HG03135 (cell line): ENCODE measurements at regions not wholly inside any gene's neighbourhood (a gene's known extent, or its start where the extent isn't known, plus 50 kb on each side); places are given as distances from the start of the nearest gene placed in this dataset.

ENCODE experiments used
- ATAC-seq: cut with Tn5 transposase; IDR thresholded peaks from one replicate; pipeline ENCODE4 v1.9.1; 2021; ENCODE audit warnings: mild to moderate bottlenecking, moderate library complexity; ENCODE audit not compliant: unreplicated experiment

DNA sequence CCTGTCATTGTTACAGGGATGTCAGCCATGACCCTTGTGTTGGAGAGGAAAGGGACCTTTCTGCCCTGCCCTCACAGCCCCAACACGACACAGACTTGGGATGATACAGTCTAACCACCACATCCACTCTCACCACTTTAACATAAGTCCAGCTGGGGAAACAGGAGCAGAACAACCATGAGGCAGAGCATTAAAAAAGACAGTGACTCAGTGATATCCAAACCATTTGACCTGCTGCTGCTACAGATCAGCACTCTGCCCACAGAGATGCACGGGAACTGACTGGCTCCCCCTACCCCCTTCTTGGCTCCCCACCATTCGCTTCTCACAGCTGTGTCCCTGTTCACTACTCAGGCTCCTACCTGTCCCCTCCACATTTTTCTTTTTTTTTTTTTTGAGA lies 458.6 kb downstream of the ZNF608 start:
- ATAC-seq: no peak

DNA sequence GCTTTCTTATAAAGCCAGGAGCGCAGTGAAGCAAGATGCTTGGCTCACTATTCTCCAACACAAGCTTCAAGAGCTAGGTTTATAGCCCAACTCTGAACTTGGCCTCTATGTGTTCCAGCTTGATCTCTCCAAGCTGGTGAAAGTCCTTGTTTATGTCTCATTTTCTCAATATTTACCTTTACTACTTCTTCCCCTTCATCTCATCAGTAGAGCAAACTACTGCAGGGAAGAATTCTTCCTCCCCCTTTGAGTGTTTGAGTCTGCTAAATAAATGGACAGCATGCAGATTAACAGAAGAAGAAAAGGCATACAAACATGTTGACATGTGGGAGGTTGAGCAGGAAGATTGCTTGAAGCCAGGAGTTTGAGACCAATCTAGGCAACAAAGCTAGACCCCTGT lies 460.7 kb downstream of the ZNF608 start:
- no peak for ATAC-seq

DNA sequence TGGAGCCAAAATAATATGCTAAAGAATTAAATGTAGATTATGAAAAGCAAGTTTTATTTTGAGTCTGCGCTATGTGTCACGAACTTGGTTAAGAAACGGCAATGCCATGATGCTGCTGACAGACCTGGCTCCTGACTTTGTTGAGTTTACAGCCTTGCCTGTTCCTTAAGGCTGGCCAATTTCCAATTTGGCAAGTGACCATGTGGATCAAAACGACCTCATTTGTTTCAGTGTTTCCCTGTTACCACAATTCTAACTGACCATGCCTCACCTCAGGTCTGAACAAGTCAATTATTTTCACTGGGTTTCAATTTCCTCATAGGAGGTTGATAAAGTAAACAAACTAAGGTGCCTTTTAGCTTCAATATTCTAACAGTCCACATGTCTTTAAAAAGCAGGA lies 461.4 kb downstream of the ZNF608 start:
- no peak for ATAC-seq

DNA sequence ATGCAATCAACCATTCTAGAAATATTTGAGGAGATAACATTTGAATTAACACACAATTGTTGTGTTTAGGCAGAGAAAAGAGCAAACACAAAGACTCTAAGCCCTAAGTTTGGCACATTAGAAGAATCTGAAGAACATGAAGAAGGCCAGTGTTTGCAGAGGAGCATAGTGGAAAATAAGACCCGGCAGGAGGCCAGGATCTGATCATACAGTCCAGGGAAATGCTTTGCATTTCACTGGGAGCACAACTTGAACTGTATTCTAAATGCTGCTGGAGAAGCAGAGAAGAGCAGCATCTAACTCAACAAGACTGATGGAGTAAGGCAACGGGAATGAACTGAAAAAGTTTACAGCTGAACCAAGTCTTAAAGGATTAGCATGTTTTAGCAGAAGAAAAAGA lies 463.4 kb downstream of the ZNF608 start:
- ATAC-seq: no peak

DNA sequence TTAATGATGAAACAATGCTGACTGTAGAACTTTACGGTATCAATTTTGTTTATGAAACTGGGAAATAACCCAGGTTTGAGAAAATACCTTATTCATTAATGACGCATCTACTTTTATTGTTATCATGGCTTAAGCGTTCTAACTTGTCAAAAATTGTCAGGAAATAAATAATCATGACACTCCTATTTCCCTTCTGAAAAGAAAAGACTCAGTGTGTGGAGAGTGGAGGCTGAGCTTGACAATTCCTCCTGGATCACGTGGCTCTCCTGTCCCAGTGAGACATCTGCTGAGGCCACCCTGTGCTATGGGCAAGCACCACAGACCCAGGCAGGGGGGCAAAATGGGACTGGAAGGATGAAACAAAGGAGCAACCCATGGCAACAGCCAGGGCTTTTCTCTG lies 466.4 kb downstream of the ZNF608 start:
- ATAC-seq: no peak

DNA sequence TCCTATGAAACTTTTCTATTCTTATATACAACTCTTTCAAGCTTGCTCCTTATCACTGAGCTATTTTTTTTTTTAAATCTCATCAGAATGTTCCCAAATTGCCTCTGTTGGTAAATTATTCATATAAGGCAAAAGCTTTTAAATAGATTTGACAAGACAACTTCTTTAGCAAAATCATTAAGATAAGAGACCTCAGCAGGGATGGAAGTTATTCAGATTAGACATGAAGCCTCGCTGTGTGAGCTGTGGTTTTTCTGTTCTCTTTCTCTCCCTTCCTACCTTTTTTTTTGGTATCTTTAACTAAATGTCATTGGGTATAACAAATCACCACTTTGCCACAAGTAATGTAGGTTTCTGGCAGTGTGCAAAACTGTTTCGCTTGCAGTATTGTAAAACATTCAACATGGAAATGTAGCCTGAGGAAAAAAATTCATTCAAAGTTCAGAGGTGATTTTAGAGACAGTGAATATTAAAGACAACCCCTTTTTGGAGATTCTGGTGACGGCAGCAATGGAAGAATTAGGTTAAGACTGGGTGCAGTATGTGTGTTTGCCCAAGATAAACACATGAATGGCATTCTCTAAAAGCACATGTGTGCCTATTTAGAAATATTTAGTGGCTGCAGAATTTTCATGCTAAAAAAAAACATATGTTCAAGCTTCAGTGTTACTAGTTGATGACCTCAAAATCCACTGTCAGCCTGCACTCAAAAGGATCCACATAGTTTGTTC lies 467.1 kb downstream of the ZNF608 start:
- ATAC-seq: no peak

DNA sequence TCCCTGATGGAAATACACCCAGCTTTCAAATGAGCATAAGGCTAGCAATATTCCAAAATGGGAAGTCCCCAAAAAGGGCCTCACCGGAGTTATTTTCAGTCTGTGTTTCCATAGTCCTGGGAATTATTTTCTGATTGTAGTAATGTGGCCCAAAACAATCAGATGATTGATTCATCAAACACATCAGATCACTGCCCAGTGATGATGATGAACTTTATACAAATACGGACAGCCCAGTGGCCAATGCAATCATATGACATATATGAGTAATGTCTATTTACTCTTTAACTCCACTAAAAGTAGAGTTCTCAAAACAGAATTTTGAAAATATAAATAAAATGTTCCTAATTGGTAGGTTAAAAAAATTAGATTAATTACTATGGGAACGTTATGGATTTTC lies 467.8 kb downstream of the ZNF608 start:
- no peak for ATAC-seq

DNA sequence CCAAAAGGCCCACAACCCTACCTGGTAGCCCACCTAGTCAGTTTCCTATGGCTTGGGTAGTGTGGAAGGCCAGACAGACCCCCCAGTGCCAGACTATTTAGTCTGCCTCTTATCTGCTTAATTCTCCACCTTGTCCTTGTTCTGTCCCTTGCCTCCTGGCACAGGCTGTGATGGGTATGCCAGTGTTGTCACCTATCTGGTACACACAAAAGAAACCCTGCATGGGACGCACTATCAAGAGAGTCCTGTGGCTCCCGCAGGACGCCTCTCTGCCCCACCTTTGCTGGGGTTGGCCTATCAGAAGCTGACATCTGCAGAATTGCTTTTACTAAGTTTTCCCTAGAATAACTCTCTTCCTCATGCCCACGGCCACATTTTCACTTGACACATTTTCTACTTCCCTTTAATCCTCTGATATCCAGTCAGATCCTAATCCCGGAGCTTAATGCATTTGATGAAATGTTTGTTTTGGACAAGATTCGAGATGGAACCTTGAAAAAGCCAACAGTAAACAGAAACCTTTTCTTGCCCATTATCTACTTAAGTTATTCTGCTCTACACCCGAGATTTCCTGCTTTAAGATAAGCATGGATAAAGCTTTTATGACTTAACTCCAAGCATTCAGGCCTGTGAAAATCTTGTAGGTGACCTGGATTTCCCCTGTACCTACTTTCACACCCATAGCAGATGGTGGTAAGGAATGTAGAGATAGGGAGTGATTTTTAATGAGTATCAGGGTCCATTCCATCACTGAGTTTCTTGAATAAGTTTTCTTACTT lies 468.5 kb downstream of the ZNF608 start:
- ATAC-seq: no peak

DNA sequence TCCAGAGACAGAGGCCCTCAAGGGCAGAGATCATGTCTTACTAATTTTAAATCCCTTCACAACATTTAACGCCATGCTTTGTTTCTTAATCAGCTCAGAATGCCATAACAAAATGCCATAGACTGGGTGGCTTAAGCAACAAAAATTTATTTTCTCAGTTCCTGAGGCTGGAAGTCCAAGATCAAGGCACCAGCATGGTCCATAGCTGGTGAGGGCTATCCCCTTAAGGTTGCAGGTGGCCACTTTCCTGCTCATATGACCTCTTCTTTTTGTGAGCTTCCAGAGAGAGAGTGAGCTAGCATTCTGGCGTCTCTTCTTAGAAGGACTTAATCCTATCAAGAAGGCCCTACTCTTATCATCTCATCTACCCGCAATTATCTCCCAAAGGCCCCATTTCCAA lies 470.3 kb downstream of the ZNF608 start:
- ATAC-seq: no peak

DNA sequence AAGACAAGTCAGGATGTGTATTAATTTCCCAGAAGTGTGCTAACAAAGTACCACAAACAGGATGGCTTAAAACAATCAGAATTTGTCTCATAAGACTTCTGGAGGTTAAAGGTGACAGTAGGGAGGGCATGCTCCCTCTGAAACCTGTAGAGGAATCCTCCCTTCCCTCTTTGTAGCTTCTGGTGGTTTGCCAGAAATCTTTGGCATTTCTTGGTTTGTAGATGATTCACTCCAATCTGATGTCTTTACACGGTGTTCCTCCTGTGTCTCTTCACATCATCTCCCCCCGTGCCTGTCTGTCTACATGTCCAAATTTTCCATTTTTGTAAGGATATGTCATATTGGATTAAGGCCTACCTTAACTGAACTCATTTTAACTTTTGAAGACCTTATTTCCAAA lies 471.5 kb downstream of the ZNF608 start:
- no peak for ATAC-seq

DNA sequence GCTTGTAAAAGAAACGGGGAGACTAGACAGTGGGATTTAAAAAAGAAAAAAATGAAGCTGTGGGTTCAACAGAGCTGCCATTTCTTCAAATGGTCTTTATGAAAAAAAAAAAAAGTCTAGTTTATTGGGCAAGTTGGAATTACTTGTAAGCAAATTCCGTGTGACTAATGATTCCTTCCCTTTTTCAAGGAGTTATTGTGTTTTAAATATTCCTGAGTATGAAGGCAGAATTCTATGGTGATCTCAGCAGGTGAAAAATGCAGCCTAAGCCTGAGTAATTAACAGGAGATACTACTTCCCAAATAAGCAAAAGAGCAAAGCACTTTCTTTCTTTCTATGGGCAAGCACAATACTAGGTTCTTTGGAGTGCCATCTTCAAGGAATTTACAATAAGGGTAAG lies 481.9 kb downstream of the ZNF608 start:
- ATAC-seq: no peak

DNA sequence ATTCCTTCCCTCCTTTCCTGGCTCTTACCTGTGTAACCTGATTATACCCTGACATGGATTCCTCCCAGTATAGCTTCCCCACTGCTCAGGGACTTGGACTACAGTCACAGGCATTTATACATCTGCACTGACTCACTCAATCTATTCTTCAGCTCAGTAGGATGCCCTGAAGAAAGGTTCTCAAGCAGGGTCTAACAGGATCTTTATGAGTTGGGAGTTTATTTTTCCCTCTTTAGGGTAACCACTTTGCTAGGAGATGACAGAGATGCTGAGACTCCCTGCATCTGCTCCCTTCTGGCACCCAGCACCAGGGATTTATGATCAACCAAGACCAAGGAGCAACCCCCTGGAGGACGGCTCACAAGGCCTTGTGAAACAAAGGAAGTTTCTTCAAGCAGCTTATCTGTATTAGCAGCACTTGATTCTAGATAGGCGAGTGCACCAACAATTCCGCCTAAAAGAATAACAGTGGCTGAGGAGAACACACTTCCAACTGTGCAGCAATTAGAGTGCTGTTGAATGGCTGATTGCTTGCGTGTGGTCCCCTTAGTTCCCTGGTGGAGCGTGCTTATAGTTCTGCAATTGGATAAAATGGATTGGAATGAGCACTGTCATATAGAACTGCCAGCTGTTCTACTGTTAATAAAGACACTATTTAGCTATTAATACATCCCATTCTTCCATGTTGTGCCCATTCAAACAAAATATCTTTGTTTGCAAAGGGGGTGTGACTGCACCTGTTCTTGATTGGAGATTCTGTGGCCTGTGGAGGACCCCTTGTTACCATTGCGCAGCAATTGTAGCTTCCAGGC lies 482.6 kb downstream of the ZNF608 start:
- ATAC-seq: no peak

DNA sequence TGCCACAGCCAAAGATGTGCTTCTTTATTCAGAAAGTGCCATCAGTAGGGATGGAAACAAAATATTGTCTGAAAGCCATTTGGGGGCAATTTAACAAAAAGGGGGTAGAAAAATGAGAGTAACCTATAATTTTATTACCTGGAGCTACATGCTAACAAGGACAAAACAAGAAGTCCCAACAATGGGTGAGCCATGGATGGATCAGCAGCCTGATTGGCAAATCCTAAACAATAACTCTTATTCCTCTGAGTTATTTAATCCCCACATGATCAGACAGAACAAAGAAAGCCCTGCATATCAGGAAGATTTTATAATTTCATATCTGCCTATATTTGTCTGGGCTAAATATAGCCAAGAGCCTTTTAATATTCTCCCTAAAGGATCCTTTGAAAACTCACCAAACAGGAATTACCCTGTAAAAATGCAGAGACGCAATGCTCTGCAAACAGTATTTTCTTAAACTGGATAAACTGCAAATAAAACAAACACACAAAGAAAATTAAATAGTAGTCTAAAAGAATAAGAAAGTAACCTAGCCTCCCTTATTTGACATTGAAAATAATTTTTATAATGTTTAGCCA lies 483.4 kb downstream of the ZNF608 start:
- no peak for ATAC-seq

DNA sequence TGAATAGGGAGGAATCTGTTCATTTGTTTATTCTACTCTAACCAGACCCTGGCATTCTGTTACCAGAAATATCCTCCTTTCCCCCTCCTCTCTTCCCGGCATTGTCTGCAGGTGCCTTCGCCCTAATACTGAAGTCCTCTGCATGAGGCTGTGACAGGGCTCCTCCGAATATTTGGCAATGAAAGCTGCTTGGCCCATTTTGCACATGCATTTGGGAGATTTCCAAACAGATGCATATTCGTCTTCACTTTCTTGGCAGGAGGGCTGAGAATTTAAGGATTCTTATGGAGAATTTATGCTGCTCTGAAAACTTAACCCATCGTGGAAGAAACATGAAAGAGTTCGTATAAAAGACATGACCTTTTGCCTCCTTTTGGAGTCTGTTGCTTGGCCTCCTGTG lies 484.0 kb downstream of the ZNF608 start:
- no peak for ATAC-seq

DNA sequence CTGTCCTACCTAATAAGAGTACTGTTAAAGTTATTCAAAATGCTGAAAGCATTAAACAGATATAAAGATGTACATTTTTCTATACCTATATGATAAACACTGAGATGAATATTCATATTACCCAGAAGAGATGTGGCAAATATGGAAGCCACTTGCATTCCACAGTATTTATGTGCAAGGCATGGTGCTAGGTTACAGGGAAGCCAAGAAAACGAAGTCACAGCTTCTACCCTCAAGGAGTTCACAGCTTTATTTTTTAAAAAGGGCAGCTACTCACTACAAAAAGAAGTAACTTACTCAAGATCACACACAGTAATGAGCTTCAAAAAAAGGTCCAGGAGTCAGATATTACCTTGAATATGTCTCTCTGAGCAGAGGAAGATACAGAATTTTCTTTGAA lies 484.6 kb downstream of the ZNF608 start:
- ATAC-seq: no peak

DNA sequence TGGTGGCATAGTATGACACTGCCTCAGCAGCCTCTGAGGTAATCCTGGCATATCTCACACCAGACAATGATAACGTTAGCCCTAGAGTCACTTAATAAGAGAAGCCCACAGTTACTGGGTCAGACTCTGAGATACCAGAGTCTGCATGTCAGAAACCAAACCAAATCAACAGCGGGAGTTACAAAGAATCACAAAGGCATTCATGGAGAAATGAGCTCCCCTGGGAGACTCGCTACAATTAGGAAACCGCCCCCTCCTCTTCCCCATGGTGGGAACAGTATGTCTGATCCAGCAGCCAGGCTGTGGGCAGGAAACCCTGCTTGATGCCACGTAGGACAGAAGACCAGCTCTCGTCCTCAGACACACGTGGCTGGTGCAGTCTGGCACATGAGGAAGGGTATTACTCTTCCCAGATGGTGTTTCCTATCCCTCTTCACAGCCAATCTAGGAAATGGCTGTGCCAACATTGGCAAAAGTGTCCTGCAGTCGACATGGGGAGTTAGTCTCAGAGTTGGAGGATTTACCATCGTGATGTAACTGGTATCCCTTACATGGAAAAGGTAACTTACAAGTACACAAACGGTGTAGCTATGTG lies 485.4 kb downstream of the ZNF608 start:
- ATAC-seq: no peak

DNA sequence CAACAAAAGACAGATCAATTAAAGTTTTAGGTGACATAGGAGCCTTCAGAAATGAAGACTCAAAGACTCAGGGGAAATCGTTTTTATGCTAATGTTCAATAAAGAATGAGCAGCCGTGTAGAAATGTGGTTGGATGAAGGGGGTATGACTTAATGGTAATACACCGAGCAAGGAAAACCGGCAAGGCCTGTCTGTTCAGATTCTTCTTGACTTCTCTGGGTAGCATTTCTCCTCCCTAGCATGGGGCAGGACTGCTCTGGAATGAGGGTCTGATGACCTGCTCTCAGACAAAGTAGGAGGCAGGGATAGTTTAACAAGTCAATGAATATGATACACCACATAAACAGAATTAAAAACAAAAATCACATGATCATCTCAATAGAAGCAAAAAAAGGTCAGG lies 487.4 kb downstream of the ZNF608 start:
- no peak for ATAC-seq

DNA sequence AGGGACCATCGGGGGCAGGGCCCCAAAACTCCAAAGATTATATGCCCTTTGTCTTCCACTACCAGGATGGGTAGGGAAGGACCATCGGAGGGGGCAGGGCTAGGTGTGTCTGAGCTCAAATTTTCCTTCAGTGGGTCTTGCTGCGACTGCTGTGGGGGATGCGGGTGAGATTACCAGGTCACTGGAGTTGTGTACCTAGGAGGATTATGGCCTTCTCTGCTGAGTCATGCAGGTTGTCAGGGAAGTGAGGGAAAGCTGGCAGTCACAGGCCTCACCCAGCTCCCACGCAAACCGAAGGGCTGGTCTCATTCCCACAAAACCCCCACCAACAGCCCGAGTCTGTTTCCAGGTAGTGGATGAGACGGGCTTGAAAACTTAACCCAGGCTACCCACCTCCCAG lies 489.4 kb downstream of the ZNF608 start:
- no peak for ATAC-seq

DNA sequence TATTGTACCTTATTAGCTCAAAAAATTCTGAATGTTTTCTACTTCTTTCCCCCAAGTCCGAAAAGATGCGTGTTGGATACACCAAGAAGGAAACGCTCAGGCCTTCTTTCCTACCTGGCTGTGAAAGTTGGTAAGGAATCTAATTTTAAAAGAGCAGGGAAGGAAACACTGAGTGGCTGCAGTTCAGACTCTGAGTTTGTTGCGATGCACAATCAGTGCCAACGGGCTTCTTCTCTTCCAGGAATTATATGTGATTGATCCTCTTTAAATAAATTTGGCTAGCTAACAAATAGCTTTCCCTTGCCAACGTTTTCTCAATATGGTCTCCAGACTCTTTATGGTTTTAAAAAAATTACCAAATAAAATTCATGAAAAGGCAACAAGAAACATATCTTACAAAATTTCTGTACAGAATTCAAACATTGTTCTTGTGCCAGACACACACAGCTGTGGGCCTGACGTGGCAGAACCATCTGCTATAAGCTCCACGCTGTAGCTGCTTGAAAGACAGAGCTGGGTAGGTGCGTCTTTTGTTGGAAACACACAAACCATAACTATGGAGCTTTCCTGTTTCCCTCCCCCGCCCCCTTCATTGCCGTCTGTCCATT lies 493.1 kb downstream of the ZNF608 start:
- no peak for ATAC-seq

DNA sequence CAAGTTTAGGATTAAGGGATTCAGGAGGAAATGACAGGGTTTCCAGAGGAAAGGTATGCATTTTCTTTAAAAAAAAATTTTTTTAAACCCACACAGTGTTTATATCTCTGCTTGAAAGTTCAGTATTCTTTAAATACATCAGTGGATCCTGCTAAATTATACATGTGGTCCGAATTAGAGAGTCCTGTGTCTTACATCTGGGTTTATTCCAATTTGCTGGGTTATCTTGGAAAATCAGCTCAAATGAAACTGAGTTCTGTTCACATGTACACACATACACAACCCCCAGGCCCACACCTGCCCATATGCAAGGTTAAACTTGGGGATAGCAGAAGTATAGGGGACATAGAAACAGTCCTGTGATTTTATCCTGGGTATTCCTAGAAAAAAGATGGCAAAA lies 493.7 kb downstream of the ZNF608 start:
- ATAC-seq: no peak

DNA sequence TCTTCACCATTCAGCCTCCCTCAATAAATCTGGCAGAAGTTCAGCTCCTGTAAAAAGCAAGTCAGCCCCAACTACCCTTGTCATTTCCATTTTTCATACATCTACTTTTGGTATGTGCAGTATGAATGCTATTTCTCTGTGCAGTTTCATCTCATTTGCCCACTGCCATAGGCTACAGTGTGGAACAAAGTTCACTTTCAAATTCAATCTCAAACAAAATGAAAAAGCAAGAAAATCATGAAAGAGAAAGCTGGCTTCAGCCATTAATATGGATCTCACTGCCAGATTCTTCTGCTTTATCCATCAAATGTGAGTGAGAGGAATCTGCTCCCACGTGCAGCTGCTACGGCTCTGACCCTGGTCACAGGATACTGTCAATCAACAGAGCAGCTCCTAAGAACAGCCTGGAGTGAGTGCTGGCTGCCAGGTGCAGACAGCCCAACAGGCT lies 494.2 kb downstream of the ZNF608 start:
- no peak for ATAC-seq
